HG02610 (cell line): ENCODE measurements at regions not wholly inside any gene's neighbourhood (a gene's known extent, or its start where the extent isn't known, plus 50 kb on each side); places are given as distances from the start of the nearest gene placed in this dataset.

Experiments
- ATAC-seq: cut with Tn5 transposase; IDR thresholded peaks from one replicate; pipeline ENCODE4 v1.9.1; 2021; ENCODE audit warnings: mild to moderate bottlenecking, moderate library complexity; ENCODE audit not compliant: unreplicated experiment

GRCh38 chr2:18690342-18690741 lies 101.0 kb upstream of the NT5C1B start:
- ATAC-seq = no peak

- ATAC-seq = no peak
These were observed 95.1 kb upstream of the NT5C1B start for GRCh38 chr2:18684206-18685038.

GRCh38 chr2:18682681-18683080 lies 93.3 kb upstream of the NT5C1B start:
- no peak for ATAC-seq

- no peak for ATAC-seq
These were observed 87.9 kb upstream of the NT5C1B start for GRCh38 chr2:18677280-18677679.

GRCh38 chr2:18674309-18674708 lies 84.9 kb upstream of the NT5C1B start:
- no peak for ATAC-seq

GRCh38 chr2:18671363-18671762 lies 82.0 kb upstream of the NT5C1B start:
- no peak for ATAC-seq

- ATAC-seq = no peak
These were observed 78.9 kb upstream of the NT5C1B start for GRCh38 chr2:18668221-18668620.

GRCh38 chr2:18664421-18664820 lies 75.1 kb upstream of the NT5C1B start:
- ATAC-seq = no peak

GRCh38 chr2:18663861-18664260 lies 74.5 kb upstream of the NT5C1B start:
- ATAC-seq = no peak

- ATAC-seq = no peak
These were observed 73.3 kb upstream of the NT5C1B start for GRCh38 chr2:18662689-18663088.

- no peak for ATAC-seq
These were observed 70.5 kb upstream of the NT5C1B start for GRCh38 chr2:18659915-18660314.

GRCh38 chr2:18656048-18656447 lies 66.7 kb upstream of the NT5C1B start:
- ATAC-seq = no peak

GRCh38 chr2:18651842-18652774 lies 62.7 kb upstream of the NT5C1B start:
- no peak for ATAC-seq

GRCh38 chr2:18650221-18650620 lies 60.9 kb upstream of the NT5C1B start:
- no peak for ATAC-seq

GRCh38 chr2:18649502-18650135 lies 60.2 kb upstream of the NT5C1B start:
- no peak for ATAC-seq

- no peak for ATAC-seq
These were observed 58.8 kb upstream of the NT5C1B start for GRCh38 chr2:18648161-18648560.

GRCh38 chr2:18647731-18648130 lies 58.4 kb upstream of the NT5C1B start:
- ATAC-seq = no peak

- no peak for ATAC-seq
These were observed 55.9 kb upstream of the NT5C1B start for GRCh38 chr2:18645315-18645714.

GRCh38 chr2:18644115-18644462 lies 54.7 kb upstream of the NT5C1B start:
- no peak for ATAC-seq

GRCh38 chr2:18643326-18644114 lies 54.2 kb upstream of the NT5C1B start:
- ATAC-seq = no peak

- ATAC-seq = no peak
These were observed 52.5 kb upstream of the NT5C1B start for GRCh38 chr2:18641823-18642222.
